RWPE2 (cell line): ENCODE measurements at regions not wholly inside any gene's neighbourhood (a gene's known extent, or its start where the extent isn't known, plus 50 kb on each side); places are given as distances from the start of the nearest gene placed in this dataset.

Experiments used
- ATAC-seq: fragments of 200-7000 bp; cut with Tn5 transposase; 3 replicates; pipeline ENCODE4 v1.9.1; 2021; ENCODE audit warnings: low read depth
- DNase-seq: peaks from one replicate; pipeline ENCODE4 v3.0.0-alpha.2; 2020; ENCODE audit warnings: low spot score
- H3K27ac ChIP-seq: fragments of 450-650 bp; 2 replicates; pipeline ENCODE4 v1.5.1; 2017; ENCODE audit warnings: mild to moderate bottlenecking; ENCODE audit not compliant: poor library complexity, severe bottlenecking
- H3K27me3 ChIP-seq: fragments of 250-450 bp; sonication (Bioruptor Pico); 2 replicates; pipeline ENCODE4 v1.5.1; 2021; ENCODE audit warnings: mild to moderate bottlenecking, moderate library complexity; ENCODE audit not compliant: insufficient read depth, poor library complexity, severe bottlenecking
- H3K36me3 ChIP-seq: fragments of 250-450 bp; sonication (Bioruptor Pico); 2 replicates; pipeline ENCODE4 v1.5.1; 2020; ENCODE audit warnings: low read depth, mild to moderate bottlenecking, moderate library complexity
- H3K4me1 ChIP-seq: fragments of 250-450 bp; sonication (Bioruptor Pico); 2 replicates; pipeline ENCODE4 v1.5.1; 2021; ENCODE audit warnings: mild to moderate bottlenecking, moderate library complexity; ENCODE audit not compliant: insufficient read depth, poor library complexity, severe bottlenecking
- H3K4me3 ChIP-seq: fragments of 250-450 bp; sonication (Bioruptor Pico); 2 replicates; pipeline ENCODE4 v1.5.1; 2021; ENCODE audit warnings: mild to moderate bottlenecking, moderate library complexity; ENCODE audit not compliant: severe bottlenecking
- H3K9me3 ChIP-seq: fragments of 250-450 bp; sonication (Bioruptor Pico); 2 replicates; pipeline ENCODE4 v1.5.1; 2021; ENCODE audit warnings: mild to moderate bottlenecking, moderate library complexity; ENCODE audit not compliant: severe bottlenecking
- TF ChIP-seq, protein P1 (sequence below): fragments of 450-650 bp; IDR thresholded peaks from one replicate; pipeline ENCODE4 v1.5.1; 2017; ENCODE audit warnings: mild to moderate bottlenecking, moderate library complexity; ENCODE audit not compliant: poor library complexity, severe bottlenecking

DNA sequence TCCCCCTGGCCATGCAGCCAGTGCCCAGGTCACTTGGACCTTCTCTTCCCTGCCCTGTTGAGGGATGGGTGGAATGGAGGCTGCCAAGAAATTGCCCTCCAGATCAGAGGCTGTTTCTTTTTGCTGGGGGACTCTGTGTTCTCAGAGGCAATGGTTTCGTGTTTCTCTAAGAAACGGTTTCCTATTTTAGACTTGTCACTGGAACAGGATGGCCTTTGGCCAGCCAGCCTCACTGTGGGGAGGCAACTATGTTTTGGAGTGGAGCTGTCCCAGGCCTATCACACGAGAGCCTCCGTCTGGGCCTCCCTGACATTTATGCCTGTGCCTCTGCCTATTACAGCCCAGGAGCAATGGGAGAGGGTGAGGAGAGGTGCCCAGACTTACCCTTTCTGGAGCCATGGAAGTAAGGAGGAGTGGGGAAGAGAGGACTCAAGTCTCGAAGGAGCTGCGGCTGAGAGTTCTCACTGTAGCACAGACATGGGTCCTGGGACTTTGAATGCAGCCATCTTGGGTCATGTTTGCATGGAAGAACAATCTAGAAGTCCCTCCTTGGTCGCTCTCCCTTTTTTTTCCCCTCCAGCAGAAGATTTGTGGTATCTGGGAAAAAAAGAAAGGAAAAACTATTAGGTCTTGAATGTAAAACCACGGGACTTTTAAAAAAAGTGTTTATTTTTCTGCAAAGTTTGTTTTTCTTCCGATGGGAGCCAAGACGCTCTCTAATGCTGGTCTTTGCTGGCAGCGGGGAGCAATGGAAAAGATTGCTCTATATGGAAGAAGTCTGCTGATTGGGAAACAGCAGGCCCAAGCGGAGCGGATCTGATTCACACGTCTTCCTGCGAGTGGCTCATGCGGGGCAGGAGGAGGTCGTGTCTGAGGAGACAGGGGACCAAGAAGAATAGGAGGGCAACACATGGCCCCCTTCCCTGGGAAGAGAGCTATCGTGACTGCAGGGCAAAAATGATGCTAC is 219.2 kb downstream of the FOXD2 start:
- Histone ChIP-seq H3K4me1 (no peaks in the 10 kb centered on the region), H3K9me3 (no peaks in the 10 kb centered on the region)

DNA sequence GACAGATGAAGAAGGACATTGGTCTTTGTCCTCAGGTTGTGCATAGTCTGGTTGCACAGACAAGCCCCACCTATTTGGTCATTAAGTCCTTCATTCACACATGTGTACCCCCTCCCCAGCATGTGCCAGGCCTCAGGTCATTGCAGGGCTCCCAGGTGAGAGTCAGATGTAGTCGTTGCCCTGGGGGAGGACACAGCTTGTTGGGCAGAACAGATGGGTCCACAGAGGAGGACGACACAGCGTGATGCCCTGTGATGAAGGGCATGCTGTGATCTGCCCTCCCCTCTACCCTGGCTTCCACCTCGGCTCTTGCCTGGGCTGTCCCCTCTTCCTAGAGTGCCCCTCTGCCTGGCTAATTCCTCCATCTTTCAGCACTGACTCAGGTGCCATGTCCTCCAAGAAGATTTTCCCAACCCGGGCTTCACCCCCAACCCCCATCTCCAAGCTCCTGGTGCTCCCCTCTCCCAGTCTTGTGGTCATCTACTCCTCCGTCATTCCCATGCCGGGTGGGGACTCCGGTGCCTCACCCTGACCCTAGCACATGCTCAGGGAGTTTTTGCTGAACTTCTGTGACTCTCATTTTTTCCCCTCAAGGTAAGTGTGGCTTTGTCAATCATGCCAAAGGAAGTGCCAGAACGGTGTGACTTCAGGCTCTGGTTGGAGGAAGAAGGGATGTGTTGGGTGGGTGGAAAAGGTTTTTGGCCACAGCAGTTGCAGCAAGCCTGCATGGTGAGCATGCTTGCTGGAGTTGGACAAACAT is 220.5 kb downstream of the FOXD2 start:
- no peak overlapping the region for H3K27ac ChIP-seq
- TF ChIP-seq, protein P1, sequence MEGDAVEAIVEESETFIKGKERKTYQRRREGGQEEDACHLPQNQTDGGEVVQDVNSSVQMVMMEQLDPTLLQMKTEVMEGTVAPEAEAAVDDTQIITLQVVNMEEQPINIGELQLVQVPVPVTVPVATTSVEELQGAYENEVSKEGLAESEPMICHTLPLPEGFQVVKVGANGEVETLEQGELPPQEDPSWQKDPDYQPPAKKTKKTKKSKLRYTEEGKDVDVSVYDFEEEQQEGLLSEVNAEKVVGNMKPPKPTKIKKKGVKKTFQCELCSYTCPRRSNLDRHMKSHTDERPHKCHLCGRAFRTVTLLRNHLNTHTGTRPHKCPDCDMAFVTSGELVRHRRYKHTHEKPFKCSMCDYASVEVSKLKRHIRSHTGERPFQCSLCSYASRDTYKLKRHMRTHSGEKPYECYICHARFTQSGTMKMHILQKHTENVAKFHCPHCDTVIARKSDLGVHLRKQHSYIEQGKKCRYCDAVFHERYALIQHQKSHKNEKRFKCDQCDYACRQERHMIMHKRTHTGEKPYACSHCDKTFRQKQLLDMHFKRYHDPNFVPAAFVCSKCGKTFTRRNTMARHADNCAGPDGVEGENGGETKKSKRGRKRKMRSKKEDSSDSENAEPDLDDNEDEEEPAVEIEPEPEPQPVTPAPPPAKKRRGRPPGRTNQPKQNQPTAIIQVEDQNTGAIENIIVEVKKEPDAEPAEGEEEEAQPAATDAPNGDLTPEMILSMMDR, result no peak
- H3K4me3 ChIP-seq, result no peak overlapping the region
- no peaks in the 10 kb centered on the region for H3K9me3 ChIP-seq
- no peaks in the 10 kb centered on the region for H3K36me3 ChIP-seq
- H3K4me1 ChIP-seq, result no peaks in the 10 kb centered on the region
- peaks cover 2% of the 10 kb centered on the region for H3K27me3 ChIP-seq
- no peak for DNase-seq
- no peak for ATAC-seq

More for the DNA sequence above, 219.2 kb downstream of the FOXD2 start:
- TF ChIP-seq, protein P1, result no peak
- H3K27ac ChIP-seq, result no peak overlapping the region
- peaks cover 2% of the 10 kb centered on the region for H3K27me3 ChIP-seq
- DNase-seq (no peak), ATAC-seq (no peak)
- no peak overlapping the region for H3K4me3 ChIP-seq
- no peaks in the 10 kb centered on the region for H3K36me3 ChIP-seq

DNA sequence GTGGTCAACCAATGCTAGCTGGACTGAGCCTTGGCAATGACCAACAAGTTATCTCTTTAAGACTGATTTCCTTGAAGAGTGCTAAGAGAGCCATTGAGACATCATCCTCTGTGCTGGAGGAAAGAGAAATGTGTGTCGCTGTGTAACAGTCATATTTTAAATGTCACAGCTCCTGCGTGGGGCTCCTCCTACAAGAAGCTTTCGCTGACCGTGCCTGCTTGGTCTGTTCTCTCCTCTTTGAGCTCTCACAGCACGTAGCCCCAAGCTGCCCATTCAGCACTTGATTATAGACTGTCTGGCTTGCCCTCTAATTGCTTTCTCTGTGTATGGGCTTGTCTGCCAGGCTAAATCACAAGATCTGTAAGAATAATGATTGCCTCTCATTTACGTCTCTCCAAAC is 221.3 kb downstream of the FOXD2 start:
- Histone ChIP-seq H3K27ac (no peak overlapping the region), H3K9me3 (no peaks in the 10 kb centered on the region), H3K4me3 (no peak overlapping the region), H3K36me3 (no peaks in the 10 kb centered on the region), H3K4me1 (no peaks in the 10 kb centered on the region), H3K27me3 (peaks cover 2% of the 10 kb centered on the region)
- DNase-seq, result no peak
- ATAC-seq, result no peak
- TF ChIP-seq, protein P1, result no peak

DNA sequence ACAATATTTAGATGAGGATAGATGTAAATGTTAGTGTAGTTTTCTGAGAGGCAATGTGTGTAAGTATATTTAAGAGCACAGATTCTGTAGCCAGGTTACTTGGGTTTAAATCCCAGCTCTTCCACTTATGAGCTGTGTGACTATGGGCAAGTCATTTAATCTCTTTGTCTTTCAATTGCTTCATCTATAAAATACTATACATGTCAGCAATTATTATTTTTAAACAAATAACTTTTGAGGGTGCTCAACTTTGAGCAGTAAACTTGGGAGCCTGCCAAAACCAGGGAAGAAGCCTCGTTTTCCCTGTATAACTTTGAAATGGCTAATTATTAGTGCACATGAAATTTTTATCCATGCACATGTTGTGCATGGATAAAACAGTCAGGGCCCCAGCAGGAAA is 222.8 kb downstream of the FOXD2 start:
- no peaks in the 10 kb centered on the region for H3K36me3 ChIP-seq

More for the DNA sequence above, 222.8 kb downstream of the FOXD2 start:
- DNase-seq, result no peak
- H3K4me1 ChIP-seq, result no peaks in the 10 kb centered on the region
- no peaks in the 10 kb centered on the region for H3K9me3 ChIP-seq
- TF ChIP-seq, protein P1, result no peak
- ATAC-seq, result no peak
- no peak overlapping the region for H3K4me3 ChIP-seq
- no peak overlapping the region for H3K27ac ChIP-seq
- H3K27me3 ChIP-seq, result peaks cover 2% of the 10 kb centered on the region
